ENCODE measurements at regions not wholly inside any gene's neighbourhood (a gene's known extent, or its start where the extent isn't known, plus 50 kb on each side); places are given as distances from the start of the nearest gene placed in this dataset.

- Histone ChIP-seq H3K9me1 (ENCODE audit: control insufficient read depth, insufficient read depth, low read length) (no peaks in the 10 kb centered on the region), H4K20me1 (replicated peaks; ENCODE audit: control insufficient read depth, insufficient read depth, low read length) (no peaks in the 10 kb centered on the region), H3K9ac (ENCODE audit: insufficient read depth in 1 of 2, low read depth in 2 of 2, low read length in 2 of 2) (no peak overlapping the region), H3K4me1 (replicated peaks in 1 of 2; ENCODE audit: control insufficient read depth in 2 of 2, insufficient read depth in 2 of 2, low read length in 2 of 2) (no peaks in the 10 kb centered on the region), H3K4me2 (ENCODE audit: insufficient read depth, low read length) (no peak overlapping the region), H3K27me3 (ENCODE audit: control insufficient read depth in 2 of 2, insufficient read depth in 2 of 2, low read length in 2 of 2) (no peaks in the 10 kb centered on the region), H3K36me3 (ENCODE audit: control insufficient read depth, insufficient read depth, low read length) (no peaks in the 10 kb centered on the region), H3K27ac (ENCODE audit: extremely low read depth, low read depth, low read length) (no peak overlapping the region), H3K4me3 (no peak overlapping the region), H3K79me2 (ENCODE audit: control insufficient read depth, insufficient read depth, low read length) (no peaks in the 10 kb centered on the region), H2AFZ (ENCODE audit: low read depth, low read length) (no peak overlapping the region), H3K9me3 (replicated peaks; ENCODE audit: control insufficient read depth, insufficient read depth, low read depth, low read length) (no peaks in the 10 kb centered on the region)
- intact Hi-C loops (cut with micrococcal nuclease) (no loop called here), in situ Hi-C loops (cut with MboI) (no loop called here)
- ATAC-seq (no peak), FAIRE-seq (no peak), DNase-seq (ENCODE audit: extremely low read depth in 1 of 4, low spot score in 3 of 4) (no peak)
- CTCF ChIA-PET (ENCODE audit: low intra/inter-chr PET ratio): no interaction called here
- POLR2A ChIA-PET: no interaction called here
- no TSS peak for BruUV-seq (replicated peaks)
- TF ChIP-seq RAD51 (IDR thresholded peaks at IDR 0.05; ENCODE audit: borderline replicate concordance, low read depth) (no peak), ZNF79 (CRISPR knock-in tag; IDR thresholded peaks at IDR 0.05; ENCODE audit: low read depth) (no peak), RUNX1 (IDR thresholded peaks at IDR 0.05; ENCODE audit: low read depth) (no peak), POLR2A (conservative IDR thresholded peaks at IDR 0.05) (no peak), HOMEZ (CRISPR knock-in tag; IDR thresholded peaks at IDR 0.05) (no peak), ZNF12 (CRISPR knock-in tag; IDR thresholded peaks at IDR 0.05) (no peak), SIN3B (IDR thresholded peaks at IDR 0.05; ENCODE audit: low read depth) (no peak), MEIS2 (IDR thresholded peaks at IDR 0.05; ENCODE audit: partially characterized antibody) (no peak), SPI1 (IDR thresholded peaks at IDR 0.05; ENCODE audit: borderline replicate concordance, low read depth, low read length) (no peak), CREM (IDR thresholded peaks at IDR 0.05; ENCODE audit: low read depth) (no peak), FUS (optimal IDR thresholded peaks at IDR 0.05; ENCODE audit: low read depth, low read length) (no peak), TCF7 (IDR thresholded peaks at IDR 0.05; ENCODE audit: borderline replicate concordance) (no peak), SIN3A (IDR thresholded peaks at IDR 0.05; ENCODE audit: borderline replicate concordance in 2 of 2, control insufficient read depth in 1 of 2, low read depth in 2 of 2, low read length in 2 of 2) (no peak), ZHX1 (conservative IDR thresholded peaks at IDR 0.05; ENCODE audit: low read length) (no peak)
- TF ChIP-seq, protein P1, sequence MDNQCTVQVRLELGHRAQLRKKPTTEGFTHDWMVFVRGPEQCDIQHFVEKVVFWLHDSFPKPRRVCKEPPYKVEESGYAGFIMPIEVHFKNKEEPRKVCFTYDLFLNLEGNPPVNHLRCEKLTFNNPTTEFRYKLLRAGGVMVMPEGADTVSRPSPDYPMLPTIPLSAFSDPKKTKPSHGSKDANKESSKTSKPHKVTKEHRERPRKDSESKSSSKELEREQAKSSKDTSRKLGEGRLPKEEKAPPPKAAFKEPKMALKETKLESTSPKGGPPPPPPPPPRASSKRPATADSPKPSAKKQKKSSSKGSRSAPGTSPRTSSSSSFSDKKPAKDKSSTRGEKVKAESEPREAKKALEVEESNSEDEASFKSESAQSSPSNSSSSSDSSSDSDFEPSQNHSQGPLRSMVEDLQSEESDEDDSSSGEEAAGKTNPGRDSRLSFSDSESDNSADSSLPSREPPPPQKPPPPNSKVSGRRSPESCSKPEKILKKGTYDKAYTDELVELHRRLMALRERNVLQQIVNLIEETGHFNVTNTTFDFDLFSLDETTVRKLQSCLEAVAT (IDR thresholded peaks at IDR 0.05): no peak
Observed at GRCh38 chr4:36844448-36844847, 400.1 kb upstream of the NWD2 start.
